Brain microvascular endothelial cell (primary cell): ENCODE measurements at regions not wholly inside any gene's neighbourhood (a gene's known extent, or its start where the extent isn't known, plus 50 kb on each side); places are given as distances from the start of the nearest gene placed in this dataset.

Experiments
- DNase-seq: peaks from one replicate; pipeline ENCODE4 v3.0.0-alpha.2; 2020
- H3K27ac ChIP-seq: fragments of 250-450 bp; sonication (Bioruptor Pico); 2 replicates; pipeline ENCODE4 v1.5.1; 2020; ENCODE audit warnings: mild to moderate bottlenecking, moderate library complexity
- H3K27me3 ChIP-seq: fragments of 250-450 bp; sonication (Bioruptor Pico); replicated peaks from 2 replicates; pipeline ENCODE4 v1.5.1; 2020; ENCODE audit warnings: mild to moderate bottlenecking
- H3K36me3 ChIP-seq: fragments of 250-450 bp; sonication (Bioruptor Pico); replicated peaks from 2 replicates; pipeline ENCODE4 v1.5.1; 2020; ENCODE audit warnings: mild to moderate bottlenecking
- H3K4me3 ChIP-seq: 2 replicates; pipeline ENCODE4 v1.5.1; 2011; ENCODE audit warnings: low read depth, mild to moderate bottlenecking, control low read depth, low read length, moderate library complexity
- CTCF ChIP-seq: IDR thresholded peaks from 2 replicates; pipeline ENCODE4 v1.5.1; 2011; ENCODE audit warnings: low read depth, mild to moderate bottlenecking, moderate library complexity, low read length, control low read depth, inconsistent platforms; ENCODE audit errors: missing control alignments
- in situ Hi-C: cut with HindIII; loops from 2 replicates; pipeline ENCODE4 v1.10.0; 2017; ENCODE audit warnings: low sequenced_read_pairs, low pct_ligation_motif_present

- in situ Hi-C loops: no loop called here
- no peaks in the 10 kb centered on the region for H3K36me3 ChIP-seq
- DNase-seq: no peak
- no peaks in the 10 kb centered on the region for H3K27me3 ChIP-seq
- no peak overlapping the region for H3K4me3 ChIP-seq
- H3K27ac ChIP-seq: no peak overlapping the region
- TF ChIP-seq CTCF: no peak
These were observed 167.4 kb downstream of the MBOAT1 start for GRCh38 chr6:20044883-20045282.
